ENCODE measurements at regions not wholly inside any gene's neighbourhood (a gene's known extent, or its start where the extent isn't known, plus 50 kb on each side); places are given as distances from the start of the nearest gene placed in this dataset.
"Not testable (repeated sequence)": the region's sequence is repeated elsewhere in the genome, so short reads cannot be mapped to it uniquely, and the experiment has no call there.

DNA sequence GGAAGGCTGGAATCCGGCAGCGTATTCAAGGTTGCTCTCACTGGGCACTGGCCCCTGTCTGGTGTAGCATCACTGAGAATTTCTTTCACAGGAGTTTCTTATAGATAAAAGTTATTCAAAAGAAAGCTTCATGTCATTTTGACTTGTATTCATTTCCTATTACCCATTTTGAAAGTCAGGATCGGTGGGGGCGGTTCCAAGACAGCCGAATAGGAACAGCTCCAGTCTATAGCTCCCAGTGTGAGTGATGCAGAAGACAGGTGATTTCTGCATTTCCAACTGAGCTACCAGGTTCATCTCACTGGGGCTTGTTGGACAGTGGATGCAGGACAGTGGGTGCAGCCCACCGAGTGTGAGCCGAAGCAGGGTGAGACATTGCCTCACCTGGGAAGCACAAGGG lies 51.5 kb upstream of the CDC42EP3 start:
- TF ChIP-seq, protein P1, sequence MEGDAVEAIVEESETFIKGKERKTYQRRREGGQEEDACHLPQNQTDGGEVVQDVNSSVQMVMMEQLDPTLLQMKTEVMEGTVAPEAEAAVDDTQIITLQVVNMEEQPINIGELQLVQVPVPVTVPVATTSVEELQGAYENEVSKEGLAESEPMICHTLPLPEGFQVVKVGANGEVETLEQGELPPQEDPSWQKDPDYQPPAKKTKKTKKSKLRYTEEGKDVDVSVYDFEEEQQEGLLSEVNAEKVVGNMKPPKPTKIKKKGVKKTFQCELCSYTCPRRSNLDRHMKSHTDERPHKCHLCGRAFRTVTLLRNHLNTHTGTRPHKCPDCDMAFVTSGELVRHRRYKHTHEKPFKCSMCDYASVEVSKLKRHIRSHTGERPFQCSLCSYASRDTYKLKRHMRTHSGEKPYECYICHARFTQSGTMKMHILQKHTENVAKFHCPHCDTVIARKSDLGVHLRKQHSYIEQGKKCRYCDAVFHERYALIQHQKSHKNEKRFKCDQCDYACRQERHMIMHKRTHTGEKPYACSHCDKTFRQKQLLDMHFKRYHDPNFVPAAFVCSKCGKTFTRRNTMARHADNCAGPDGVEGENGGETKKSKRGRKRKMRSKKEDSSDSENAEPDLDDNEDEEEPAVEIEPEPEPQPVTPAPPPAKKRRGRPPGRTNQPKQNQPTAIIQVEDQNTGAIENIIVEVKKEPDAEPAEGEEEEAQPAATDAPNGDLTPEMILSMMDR (IDR thresholded peaks at IDR 0.05; ENCODE audit: insufficient read depth, low read depth, low read length): not testable (repeated sequence)
- not testable (repeated sequence) for TF ChIP-seq EZH2 (IDR thresholded peaks at IDR 0.05; ENCODE audit: insufficient read depth, low read length)
